SK-N-SH (cell line): ENCODE measurements at regions not wholly inside any gene's neighbourhood (a gene's known extent, or its start where the extent isn't known, plus 50 kb on each side); places are given as distances from the start of the nearest gene placed in this dataset.

Experiments
- CTCF ChIA-PET: fragments of 300-600, 350-600 bp; formaldehyde crosslinking; extraction: SDS; loops from one replicate; lab custom pipeline; 2021; lab: Yijun Ruan, JAX
- POLR2A ChIA-PET: fragments of 350-600 bp; sonication (Branson Sonifier 250); formaldehyde crosslinking; extraction: SDS; loops from one replicate; lab custom pipeline; 2020; ENCODE audit warnings: antibody characterized with exemption, inconsistent platforms; lab: Yijun Ruan, JAX
- DNase-seq: peaks from one replicate; pipeline ENCODE4 v3.0.0; 2012
- H2AFZ ChIP-seq: fragments of 200-600 bp; sonication (generic); 2 replicates; pipeline ENCODE4 v1.8.1; 2016; ENCODE audit warnings: antibody characterized with exemption, mild to moderate bottlenecking, low read depth
- H3F3A ChIP-seq: fragments of 200-600 bp; sonication (generic); replicated peaks from 2 replicates; pipeline ENCODE3; 2016; ENCODE audit warnings: antibody characterized with exemption, mild to moderate bottlenecking; ENCODE audit not compliant: insufficient read depth
- H3K27ac ChIP-seq, 2 experiments: fragments of 200-500 bp in 1 of 2; fragments of 200-600 bp in 1 of 2; sonication (Bioruptor generic) in 1 of 2; sonication (generic), shearing (Covaris generic) in 1 of 2; 2 replicates each; pipeline versions ENCODE4 v1.5.1 to v1.6.1; 2014 to 2016; ENCODE audit warnings: low read depth in 2 of 2, inconsistent platforms in 1 of 2, low read length in 1 of 2, mild to moderate bottlenecking in 1 of 2, mixed read lengths in 1 of 2
- H3K27me3 ChIP-seq: fragments of 200-600 bp; sonication (generic), shearing (Covaris generic); 2 replicates; pipeline ENCODE4 v1.6.1; 2016; ENCODE audit warnings: mixed run types; ENCODE audit not compliant: insufficient read depth
- H3K36me3 ChIP-seq, 2 experiments: fragments of 200-500 bp in 1 of 2; fragments of 200-600 bp in 1 of 2; sonication (Bioruptor generic) in 1 of 2; sonication (generic) in 1 of 2; replicated peaks in 1 of 2; 2 replicates each; pipeline versions ENCODE3 to v1.5.1; 2014 to 2016; ENCODE audit warnings: low read length in 1 of 2, mild to moderate bottlenecking in 1 of 2; ENCODE audit not compliant: insufficient read depth in 2 of 2, control insufficient read depth in 1 of 2
- H3K4me1 ChIP-seq, 2 experiments: fragments of 200-500 bp in 1 of 2; fragments of 200-600 bp in 1 of 2; sonication (Bioruptor generic) in 1 of 2; sonication (generic), shearing (Covaris generic) in 1 of 2; 2 replicates each; pipeline versions ENCODE4 v1.5.1 to v1.6.1; 2014 to 2016; ENCODE audit warnings: low read depth in 1 of 2, low read length in 1 of 2, mixed run types in 1 of 2; ENCODE audit not compliant: insufficient read depth in 2 of 2, control insufficient read depth in 1 of 2
- H3K4me2 ChIP-seq: fragments of 200-600 bp; sonication (generic), shearing (Covaris generic); 2 replicates; pipeline ENCODE4 v1.6.1; 2017; ENCODE audit warnings: mixed run types
- H3K4me3 ChIP-seq, 2 experiments: fragments of 200-500 bp in 1 of 2; fragments of 200-600 bp in 1 of 2; sonication (Bioruptor generic) in 1 of 2; sonication (generic), shearing (Covaris generic) in 1 of 2; 2 replicates each; pipeline versions ENCODE4 v1.5.1 to v1.8.1; 2014 to 2016; ENCODE audit warnings: low read depth in 2 of 2, inconsistent platforms in 1 of 2, low read length in 1 of 2, mild to moderate bottlenecking in 1 of 2, mixed read lengths in 1 of 2, moderate library complexity in 1 of 2
- H3K79me2 ChIP-seq: fragments of 200-600 bp; sonication (generic); 2 replicates; pipeline ENCODE4 v1.8.1; 2017; ENCODE audit warnings: mild to moderate bottlenecking; ENCODE audit not compliant: insufficient read depth
- H3K9ac ChIP-seq: fragments of 200-600 bp; sonication (generic); 2 replicates; pipeline ENCODE4 v1.6.1; 2017; ENCODE audit warnings: mixed run types
- H3K9me2 ChIP-seq: fragments of 200-600 bp; sonication (generic); 2 replicates; pipeline ENCODE4 v1.6.1; 2017; ENCODE audit warnings: mixed run types
- H3K9me3 ChIP-seq: fragments of 200-600 bp; sonication (generic); 2 replicates; pipeline ENCODE4 v1.6.1; 2017; ENCODE audit warnings: mixed run types, mild to moderate bottlenecking, moderate library complexity
- H4K20me1 ChIP-seq: fragments of 200-600 bp; sonication (generic); 2 replicates; pipeline ENCODE4 v1.6.1; 2017; ENCODE audit warnings: mild to moderate bottlenecking, mixed run types; ENCODE audit not compliant: insufficient read depth
- CHD2 ChIP-seq: fragments of 150-350 bp; IDR thresholded peaks from 2 replicates; pipeline ENCODE4 v1.6.1; 2018; ENCODE audit warnings: low read length; ENCODE audit not compliant: partially characterized antibody
- ELF1 ChIP-seq: IDR thresholded peaks from 2 replicates; pipeline ENCODE4 v1.4.0; 2012
- FOSL2 ChIP-seq: IDR thresholded peaks from 2 replicates; pipeline ENCODE4 v1.4.0; 2012; ENCODE audit warnings: low read depth, mild to moderate bottlenecking, moderate library complexity, borderline replicate concordance
- FOXJ3 ChIP-seq: sonication (generic); formaldehyde crosslinking; IDR thresholded peaks from 2 replicates; pipeline ENCODE4 v1.5.1; 2020; ENCODE audit warnings: mild to moderate bottlenecking, missing genetic modification reagents
- FOXM1 ChIP-seq: IDR thresholded peaks from 2 replicates; pipeline ENCODE4 v1.4.0; 2012; ENCODE audit warnings: low read depth, mild to moderate bottlenecking
- IRF3 ChIP-seq: fragments of 150-350 bp; IDR thresholded peaks from 2 replicates; pipeline ENCODE4 v1.6.1; 2016; ENCODE audit warnings: mild to moderate bottlenecking, low read depth, low read length
- NFIC ChIP-seq: IDR thresholded peaks from 2 replicates; pipeline ENCODE4 v1.4.0; 2012; ENCODE audit warnings: borderline replicate concordance
- NRF1 ChIP-seq: IDR thresholded peaks from 2 replicates; pipeline ENCODE4 v1.6.1; 2012; ENCODE audit warnings: low read depth, mild to moderate bottlenecking, low read length
- POLR2AphosphoS5 ChIP-seq: IDR thresholded peaks from 2 replicates; pipeline ENCODE4 v1.6.1; 2012; ENCODE audit warnings: low read depth, low read length
- RAD21 ChIP-seq: IDR thresholded peaks from 2 replicates; pipeline ENCODE4 v1.6.1; 2012; ENCODE audit warnings: mild to moderate bottlenecking, low read length
- RXRA ChIP-seq: IDR thresholded peaks from 2 replicates; pipeline ENCODE4 v1.4.0; 2012; ENCODE audit warnings: low read depth, mild to moderate bottlenecking, borderline replicate concordance
- SIN3A ChIP-seq: IDR thresholded peaks from 2 replicates; pipeline ENCODE4 v1.6.1; 2012; ENCODE audit warnings: low read depth, mild to moderate bottlenecking, low read length, moderate library complexity, borderline replicate concordance
- SMC3 ChIP-seq: IDR thresholded peaks from 2 replicates; pipeline ENCODE4 v1.6.1; 2012; ENCODE audit warnings: low read depth, low read length, improper control_type of control experiment
- TCF12 ChIP-seq: IDR thresholded peaks from 2 replicates; pipeline ENCODE4 v1.4.0; 2012
- WGBS: methylation state at CpG from one replicate; pipeline ENCODE4 v1.1.6; 2017; ENCODE audit warnings: low lambda C conversion rate; 5-methylcytosine and 5-hydroxymethylcytosine counted together
- TF ChIP-seq, protein P1 (sequence below): IDR thresholded peaks from 2 replicates; pipeline ENCODE4 v1.4.0; 2012; ENCODE audit warnings: low read depth, borderline replicate concordance
- TF ChIP-seq, protein P2 (sequence below): IDR thresholded peaks from 2 replicates; pipeline ENCODE4; 2012

DNA sequence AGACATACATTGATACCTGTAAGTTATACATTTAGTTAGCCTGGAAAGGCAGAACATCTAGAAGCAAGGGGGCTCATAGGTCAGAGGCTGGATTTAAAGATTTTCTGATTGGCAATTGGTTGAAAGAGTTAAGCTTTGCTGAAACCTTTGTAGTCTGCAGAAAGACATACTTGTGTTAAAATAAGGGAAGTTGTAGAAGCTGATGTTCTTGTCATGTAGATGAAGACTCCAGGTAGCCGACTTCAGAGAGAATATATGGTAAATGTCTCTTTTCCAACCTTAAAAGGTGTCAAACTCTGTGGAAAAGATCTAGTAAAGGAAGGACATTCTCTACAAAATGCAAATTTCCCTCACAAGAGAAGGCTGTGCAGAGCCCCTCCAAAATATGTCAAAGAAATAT lies 62.9 kb upstream of the ADAMTS16 start (continued):
- TF ChIP-seq POLR2AphosphoS5 (no peak), IRF3 (no peak), FOXJ3 (no peak), CHD2 (no peak), RXRA (no peak), NFIC (no peak), SMC3 (no peak)

DNA sequence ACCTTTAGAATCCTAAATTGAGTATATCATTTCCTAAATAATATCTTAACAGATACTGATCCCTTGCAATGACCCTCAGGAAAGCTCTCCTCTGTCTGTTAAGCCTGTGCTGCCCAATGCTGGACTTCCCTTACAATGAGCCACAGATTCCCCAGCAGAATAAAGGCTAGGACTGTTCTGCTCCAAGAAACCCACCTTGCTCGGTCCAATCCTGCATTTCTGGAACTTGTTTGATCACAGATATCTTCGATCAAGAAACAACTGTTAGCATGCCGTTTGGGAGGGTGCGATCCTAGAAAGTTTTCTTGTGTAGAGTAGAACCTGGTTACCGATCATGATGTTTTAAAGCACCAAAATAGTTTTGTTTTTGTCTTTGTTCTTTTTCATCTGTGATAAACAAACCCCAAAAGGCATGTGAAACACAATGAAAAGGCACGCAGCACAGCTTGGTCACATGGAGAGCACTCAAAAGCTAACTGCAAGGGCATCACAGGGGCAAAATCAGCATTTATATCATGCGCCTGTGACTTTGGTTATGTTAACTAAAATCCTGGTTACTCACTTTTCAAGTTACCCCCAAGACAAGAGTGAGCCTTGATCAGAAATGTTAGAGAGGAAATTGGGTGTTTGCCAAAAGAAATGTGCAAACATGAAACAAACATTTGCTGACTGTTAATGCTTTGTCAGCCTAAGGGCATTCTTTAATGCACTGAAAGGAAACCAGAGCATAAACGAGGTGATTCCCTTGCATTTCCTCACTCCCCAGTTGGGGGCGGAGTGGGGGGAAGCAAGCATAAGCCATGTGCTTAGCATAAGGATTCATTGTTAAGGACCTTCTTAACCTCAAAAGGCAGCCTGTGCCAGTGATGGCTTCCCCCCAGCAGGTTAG lies 61.9 kb upstream of the ADAMTS16 start:
- Histone ChIP-seq H3K4me2 (no peak overlapping the region), H3K4me1 (no peaks in the 10 kb centered on the region), H4K20me1 (no peaks in the 10 kb centered on the region), H3K4me3 (no peak overlapping the region), H2AFZ (no peak overlapping the region), H3K36me3 (no peaks in the 10 kb centered on the region), H3F3A (no peaks in the 10 kb centered on the region)
- WGBS = 37% methylated on average over 9 of the region's 9 CpGs
- DNase-seq = peak; percentile 14
- POLR2A ChIA-PET = no interaction called here
- TF ChIP-seq, protein P1, sequence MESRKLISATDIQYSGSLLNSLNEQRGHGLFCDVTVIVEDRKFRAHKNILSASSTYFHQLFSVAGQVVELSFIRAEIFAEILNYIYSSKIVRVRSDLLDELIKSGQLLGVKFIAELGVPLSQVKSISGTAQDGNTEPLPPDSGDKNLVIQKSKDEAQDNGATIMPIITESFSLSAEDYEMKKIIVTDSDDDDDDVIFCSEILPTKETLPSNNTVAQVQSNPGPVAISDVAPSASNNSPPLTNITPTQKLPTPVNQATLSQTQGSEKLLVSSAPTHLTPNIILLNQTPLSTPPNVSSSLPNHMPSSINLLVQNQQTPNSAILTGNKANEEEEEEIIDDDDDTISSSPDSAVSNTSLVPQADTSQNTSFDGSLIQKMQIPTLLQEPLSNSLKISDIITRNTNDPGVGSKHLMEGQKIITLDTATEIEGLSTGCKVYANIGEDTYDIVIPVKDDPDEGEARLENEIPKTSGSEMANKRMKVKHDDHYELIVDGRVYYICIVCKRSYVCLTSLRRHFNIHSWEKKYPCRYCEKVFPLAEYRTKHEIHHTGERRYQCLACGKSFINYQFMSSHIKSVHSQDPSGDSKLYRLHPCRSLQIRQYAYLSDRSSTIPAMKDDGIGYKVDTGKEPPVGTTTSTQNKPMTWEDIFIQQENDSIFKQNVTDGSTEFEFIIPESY = no peak
- TF ChIP-seq ELF1 (no peak), SIN3A (no peak), NFIC (no peak), FOSL2 (no peak), FOXM1 (no peak), FOXJ3 (no peak), NRF1 (no peak), TCF12 (no peak), RAD21 (no peak)
- TF ChIP-seq, protein P2, sequence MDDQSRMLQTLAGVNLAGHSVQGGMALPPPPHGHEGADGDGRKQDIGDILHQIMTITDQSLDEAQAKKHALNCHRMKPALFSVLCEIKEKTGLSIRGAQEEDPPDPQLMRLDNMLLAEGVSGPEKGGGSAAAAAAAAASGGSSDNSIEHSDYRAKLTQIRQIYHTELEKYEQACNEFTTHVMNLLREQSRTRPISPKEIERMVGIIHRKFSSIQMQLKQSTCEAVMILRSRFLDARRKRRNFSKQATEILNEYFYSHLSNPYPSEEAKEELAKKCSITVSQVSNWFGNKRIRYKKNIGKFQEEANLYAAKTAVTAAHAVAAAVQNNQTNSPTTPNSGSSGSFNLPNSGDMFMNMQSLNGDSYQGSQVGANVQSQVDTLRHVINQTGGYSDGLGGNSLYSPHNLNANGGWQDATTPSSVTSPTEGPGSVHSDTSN = no peak
- TF ChIP-seq, all 33 proteins: peak for 0
- CTCF ChIA-PET = no interaction called here
- Histone ChIP-seq H3K9me2 (no peaks in the 10 kb centered on the region), H3K9ac (no peak overlapping the region), H3K27ac (no peak overlapping the region), H3K79me2 (no peaks in the 10 kb centered on the region), H3K9me3 (no peaks in the 10 kb centered on the region), H3K27me3 (no peaks in the 10 kb centered on the region; the same call in 1 of the 2 replicates)
